Right lobe of liver (tissue), 4 donors: ENCODE measurements at regions not wholly inside any gene's neighbourhood (a gene's known extent, or its start where the extent isn't known, plus 50 kb on each side); places are given as distances from the start of the nearest gene placed in this dataset.

Experiments
- POLR2A ChIP-seq: fragments of 450-650 bp; IDR thresholded peaks from one replicate; pipeline ENCODE4 v1.6.1; 2017; ENCODE audit warnings: antibody characterized with exemption, mild to moderate bottlenecking
- TF ChIP-seq, protein P1 (sequence below), 4 donors: fragments of 200-600 bp in 3 of 4; fragments of 450-650 bp in 1 of 4; IDR thresholded peaks; one replicate each; pipeline versions ENCODE4 v1.5.1 to v1.8.0; 2016 to 2022; ENCODE audit warnings: antibody characterized with exemption in 4 of 4, mild to moderate bottlenecking in 2 of 4
- donor health status: DM: no; HTN: no; CAD: no.
- donor health status: DM: no; HTN: no; CAD: no.
- donor health status: DM: no; HTN: yes; CAD: no.

DNA sequence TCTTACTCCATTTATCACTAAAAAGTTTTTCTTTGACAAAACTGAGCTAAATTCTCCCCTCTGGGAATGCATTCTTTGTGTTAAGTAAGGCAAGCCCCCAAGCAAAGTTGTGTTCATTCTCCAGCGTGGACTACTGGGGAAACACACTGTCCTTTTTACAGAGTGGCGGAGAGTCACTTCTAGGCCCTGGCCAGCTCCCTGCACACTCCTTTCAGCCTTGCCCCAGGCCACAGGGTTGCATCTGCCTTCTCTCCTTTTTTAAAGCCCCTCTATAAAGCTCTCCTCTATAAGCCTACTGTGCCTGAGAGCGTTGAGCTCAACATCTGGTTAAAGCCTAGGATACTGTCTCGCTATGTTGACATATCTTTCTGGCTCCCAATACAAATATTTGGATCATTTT is 803.4 kb downstream of the PCDH17 start:
- no peak for TF ChIP-seq POLR2A
- TF ChIP-seq, protein P1, sequence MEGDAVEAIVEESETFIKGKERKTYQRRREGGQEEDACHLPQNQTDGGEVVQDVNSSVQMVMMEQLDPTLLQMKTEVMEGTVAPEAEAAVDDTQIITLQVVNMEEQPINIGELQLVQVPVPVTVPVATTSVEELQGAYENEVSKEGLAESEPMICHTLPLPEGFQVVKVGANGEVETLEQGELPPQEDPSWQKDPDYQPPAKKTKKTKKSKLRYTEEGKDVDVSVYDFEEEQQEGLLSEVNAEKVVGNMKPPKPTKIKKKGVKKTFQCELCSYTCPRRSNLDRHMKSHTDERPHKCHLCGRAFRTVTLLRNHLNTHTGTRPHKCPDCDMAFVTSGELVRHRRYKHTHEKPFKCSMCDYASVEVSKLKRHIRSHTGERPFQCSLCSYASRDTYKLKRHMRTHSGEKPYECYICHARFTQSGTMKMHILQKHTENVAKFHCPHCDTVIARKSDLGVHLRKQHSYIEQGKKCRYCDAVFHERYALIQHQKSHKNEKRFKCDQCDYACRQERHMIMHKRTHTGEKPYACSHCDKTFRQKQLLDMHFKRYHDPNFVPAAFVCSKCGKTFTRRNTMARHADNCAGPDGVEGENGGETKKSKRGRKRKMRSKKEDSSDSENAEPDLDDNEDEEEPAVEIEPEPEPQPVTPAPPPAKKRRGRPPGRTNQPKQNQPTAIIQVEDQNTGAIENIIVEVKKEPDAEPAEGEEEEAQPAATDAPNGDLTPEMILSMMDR (IDR thresholded peaks at IDR 0.05): no peak
